Endothelial cell of umbilical vein (primary cell): ENCODE measurements at regions not wholly inside any gene's neighbourhood (a gene's known extent, or its start where the extent isn't known, plus 50 kb on each side); places are given as distances from the start of the nearest gene placed in this dataset.

Source experiments
- BruUV-seq: library from RNA; stranded (reverse); fragments of 400-500 nt; replicated peaks from 2 replicates; lab custom pipeline; 2021; lab: Mats Ljungman, UMichigan
- CTCF ChIA-PET: fragments of 300-600, 350-600 bp; sonication (Branson Sonifier 250); formaldehyde crosslinking; loops from one replicate; lab custom pipeline; 2021; ENCODE audit warnings: antibody characterized with exemption, inconsistent platforms; lab: Charles Lee
- POLR2A ChIA-PET: fragments of 300-600, 350-600 bp; sonication (Branson Sonifier 250); formaldehyde crosslinking; loops from one replicate; lab custom pipeline; 2021; ENCODE audit warnings: antibody characterized with exemption, inconsistent platforms; lab: Charles Lee
- DNase-seq: peaks from one replicate; pipeline ENCODE4 v3.0.0-alpha.2; 2011; ENCODE audit warnings: low read depth, low spot score
- FAIRE-seq: peaks from 2 replicates; lab custom pipeline; 2011; peaks lifted over from hg19 to GRCh38; lab: Jason Lieb, UNC
- H2AFZ ChIP-seq: 2 replicates; pipeline ENCODE4 v1.6.0; 2012; ENCODE audit warnings: low read depth, low read length, control low read depth, inconsistent platforms
- H3K27ac ChIP-seq: 2 replicates; pipeline ENCODE4 v1.5.1; 2011; ENCODE audit warnings: low read depth, mild to moderate bottlenecking, control low read depth, low read length, moderate library complexity; ENCODE audit not compliant: insufficient read depth
- H3K27me3 ChIP-seq, 2 experiments: 2 replicates each; pipeline versions ENCODE4 v1.6.0 to v1.6.1; 2011; ENCODE audit warnings: low read length in 2 of 2, mixed read lengths in 1 of 2; ENCODE audit not compliant: control insufficient read depth in 2 of 2, insufficient read depth in 2 of 2
- H3K36me3 ChIP-seq, 2 experiments: 2 replicates in 1 of 2; 3 replicates in 1 of 2; pipeline ENCODE4 v1.5.1; 2011; ENCODE audit warnings: low read length in 2 of 2, mild to moderate bottlenecking in 1 of 2, moderate library complexity in 1 of 2; ENCODE audit not compliant: control insufficient read depth in 2 of 2, insufficient read depth in 2 of 2; ENCODE audit errors: extremely low read depth in 1 of 2
- H3K4me1 ChIP-seq: 3 replicates; pipeline ENCODE4 v1.5.1; 2011; ENCODE audit warnings: mild to moderate bottlenecking, low read length; ENCODE audit not compliant: control insufficient read depth, insufficient read depth; ENCODE audit errors: extremely low read depth
- H3K4me2 ChIP-seq: 2 replicates; pipeline ENCODE4 v1.6.1; 2011; ENCODE audit warnings: low read length, control low read depth, mixed read lengths; ENCODE audit not compliant: insufficient read depth
- H3K4me3 ChIP-seq, 3 experiments: fragments of 200-600 bp in 1 of 3; sonication (generic), shearing (Covaris generic) in 1 of 3; replicated peaks in 1 of 3; 2 replicates each; pipeline ENCODE4 v1.5.1; 2011 to 2016; ENCODE audit warnings: control low read depth in 3 of 3, low read length in 3 of 3, mild to moderate bottlenecking in 2 of 3, inconsistent platforms in 1 of 3, low read depth in 1 of 3, moderate library complexity in 1 of 3; ENCODE audit not compliant: insufficient read depth in 1 of 3
- H3K79me2 ChIP-seq: 2 replicates; pipeline ENCODE4 v1.6.0; 2012; ENCODE audit warnings: low read length, inconsistent platforms; ENCODE audit not compliant: control insufficient read depth, insufficient read depth
- H3K9ac ChIP-seq: replicated peaks from 2 replicates; pipeline ENCODE3; 2011; ENCODE audit warnings: low read length, control low read depth; ENCODE audit not compliant: insufficient read depth; ENCODE audit errors: extremely low read depth
- H3K9me1 ChIP-seq: replicated peaks from 3 replicates; pipeline ENCODE4 v1.6.0; 2011; ENCODE audit warnings: mild to moderate bottlenecking, low read length; ENCODE audit not compliant: control insufficient read depth, insufficient read depth; ENCODE audit errors: extremely low read depth
- H3K9me3 ChIP-seq: replicated peaks from 2 replicates; pipeline ENCODE4 v1.5.1; 2012; ENCODE audit warnings: low read length, inconsistent platforms; ENCODE audit not compliant: control insufficient read depth, insufficient read depth
- H4K20me1 ChIP-seq: replicated peaks from 2 replicates; pipeline ENCODE3; 2011; ENCODE audit warnings: mild to moderate bottlenecking, low read length; ENCODE audit not compliant: control insufficient read depth, insufficient read depth; ENCODE audit errors: extremely low read depth
- EZH2 ChIP-seq: IDR thresholded peaks from 2 replicates; pipeline ENCODE4 v1.6.1; 2012; ENCODE audit warnings: borderline replicate concordance, low read depth, mild to moderate bottlenecking, moderate library complexity, low read length, inconsistent platforms; ENCODE audit not compliant: severe bottlenecking
- FOS ChIP-seq: IDR thresholded peaks from 2 replicates; pipeline ENCODE4 v1.6.1; 2011; ENCODE audit warnings: mild to moderate bottlenecking, low read length, moderate library complexity, borderline replicate concordance; ENCODE audit not compliant: insufficient read depth
- GATA2 ChIP-seq: IDR thresholded peaks from 2 replicates; pipeline ENCODE4 v1.7.0; 2011; ENCODE audit warnings: low read depth, mild to moderate bottlenecking, moderate library complexity, mixed read lengths, low read length; ENCODE audit not compliant: insufficient read length, insufficient read depth
- JUN ChIP-seq: IDR thresholded peaks from 2 replicates; pipeline ENCODE4 v1.6.1; 2011; ENCODE audit warnings: borderline replicate concordance, low read depth; ENCODE audit not compliant: insufficient read length, insufficient read depth
- MYC ChIP-seq: IDR thresholded peaks from one replicate; pipeline ENCODE4 v1.6.1; 2011; ENCODE audit warnings: mild to moderate bottlenecking, low read depth, low read length
- POLR2A ChIP-seq: IDR thresholded peaks from 2 replicates; pipeline ENCODE4 v1.6.1; 2012; ENCODE audit warnings: low read depth, mild to moderate bottlenecking, control low read depth, low read length
- POLR2AphosphoS5 ChIP-seq: IDR thresholded peaks from 2 replicates; pipeline ENCODE4 v1.6.1; 2012; ENCODE audit warnings: low read depth, mild to moderate bottlenecking, control low read depth, low read length, moderate library complexity; ENCODE audit not compliant: insufficient read depth
- dilution Hi-C: fragments of 300-500 bp; cut with MboI; formaldehyde crosslinking; loops from one replicate; pipeline ENCODE4 v1.15.0; 2019; ENCODE audit warnings: low sequenced_read_pairs; ENCODE audit not compliant: extremely low pct_ligation_motif_present
- intact Hi-C: fragments of 100-400 bp; cut with micrococcal nuclease; formaldehyde crosslinking; loops from one replicate; pipeline ENCODE4 v1.10.0; 2022
- TF ChIP-seq, protein P1 (sequence below): IDR thresholded peaks from 2 replicates; pipeline ENCODE4 v1.6.1; 2011; ENCODE audit not compliant: insufficient read depth, insufficient read length
- TF ChIP-seq, protein P2 (sequence below), 2 donors: IDR thresholded peaks; 1 replicate in 1 of 2; 2 replicates in 1 of 2; pipeline ENCODE4 v1.5.1; 2011; ENCODE audit warnings: low read length in 2 of 2, mild to moderate bottlenecking in 2 of 2, moderate library complexity in 2 of 2, control low read depth in 1 of 2, inconsistent platforms in 1 of 2, low read depth in 1 of 2; ENCODE audit not compliant: insufficient read depth in 1 of 2; ENCODE audit errors: extremely low read depth in 1 of 2

DNA sequence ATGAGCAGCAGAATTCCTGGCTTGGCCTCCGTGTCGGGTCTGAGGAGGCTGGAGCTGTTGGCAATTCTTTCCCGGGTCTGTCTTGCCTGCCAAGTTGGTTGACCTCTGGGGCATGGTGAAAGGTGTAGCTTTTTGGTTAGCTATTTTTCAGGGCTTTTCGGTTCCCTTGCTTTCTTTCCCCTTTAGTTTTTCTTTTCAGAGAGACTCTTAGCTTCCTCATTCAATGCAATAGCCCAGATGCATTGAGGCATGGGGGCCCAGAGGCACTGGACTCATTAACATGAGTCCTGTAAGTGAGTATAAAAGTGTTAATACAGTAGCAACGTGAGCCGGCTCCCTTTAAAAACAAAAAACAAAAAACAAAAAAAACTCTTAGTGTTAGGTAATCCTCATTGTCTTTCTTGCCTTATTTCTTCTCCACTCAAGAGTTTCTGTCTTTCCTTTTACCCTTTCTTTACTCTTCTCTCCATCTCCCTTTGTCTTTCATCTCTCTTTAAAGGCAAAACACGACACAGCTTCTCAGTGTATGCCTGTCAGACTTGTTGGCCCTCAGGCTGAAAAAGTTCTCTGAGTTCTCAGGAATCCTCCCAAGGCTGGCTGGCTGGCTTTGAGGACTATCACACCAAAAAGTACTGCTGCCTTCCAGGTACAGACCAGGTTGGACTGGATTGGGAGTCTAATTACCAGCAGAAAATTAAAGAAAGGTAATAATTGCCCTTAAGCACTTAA lies 289.9 kb upstream of the TUT7 start:
- no peak for FAIRE-seq
- Histone ChIP-seq H3K9ac (no peak overlapping the region), H3K4me1 (no peaks in the 10 kb centered on the region), H3K79me2 (no peaks in the 10 kb centered on the region), H3K9me3 (no peaks in the 10 kb centered on the region), H3K9me1 (no peaks in the 10 kb centered on the region), H3K27ac (no peak overlapping the region), H3K4me2 (no peak overlapping the region), H3K36me3 (no peaks in the 10 kb centered on the region), H4K20me1 (no peaks in the 10 kb centered on the region), H2AFZ (no peak overlapping the region), H3K27me3 (no peaks in the 10 kb centered on the region), H3K4me3 (no peak overlapping the region)
- no peak for DNase-seq
- intact Hi-C loops (no loop called here), dilution Hi-C loops (no loop called here)
- CTCF ChIA-PET = no interaction called here
- TF ChIP-seq JUN (no peak), EZH2 (no peak), POLR2A (no peak), MYC (no peak), POLR2AphosphoS5 (no peak), FOS (no peak)
- TF ChIP-seq, protein P1, sequence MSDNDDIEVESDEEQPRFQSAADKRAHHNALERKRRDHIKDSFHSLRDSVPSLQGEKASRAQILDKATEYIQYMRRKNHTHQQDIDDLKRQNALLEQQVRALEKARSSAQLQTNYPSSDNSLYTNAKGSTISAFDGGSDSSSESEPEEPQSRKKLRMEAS = no peak
- POLR2A ChIA-PET = no interaction called here
- BruUV-seq = no TSS peak

DNA sequence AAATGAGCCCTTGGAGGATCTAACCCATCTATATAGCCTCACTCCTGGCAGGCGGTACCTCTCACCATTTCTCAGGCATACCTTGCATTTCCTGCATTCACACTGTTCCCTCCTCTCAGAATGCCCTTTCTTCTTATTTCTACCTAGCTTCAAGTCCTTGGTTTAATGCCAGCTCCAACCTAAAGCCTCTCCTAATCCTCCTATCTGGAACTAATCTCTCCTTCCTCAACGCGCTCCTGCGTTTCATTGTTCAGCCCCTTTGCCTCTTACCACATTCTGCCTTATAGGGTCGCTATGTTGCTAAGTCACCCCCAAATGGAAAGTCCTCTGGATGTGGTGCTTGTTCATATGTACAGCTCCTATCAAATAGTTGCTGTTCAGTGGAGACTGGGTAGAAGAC lies 288.5 kb upstream of the TUT7 start:
- no peak overlapping the region for H3K27ac ChIP-seq
- no peaks in the 10 kb centered on the region for H3K27me3 ChIP-seq
- no peak overlapping the region for H2AFZ ChIP-seq
- no peak overlapping the region for H3K4me2 ChIP-seq
- FAIRE-seq (no peak), DNase-seq (no peak)
- H3K4me1 ChIP-seq = no peaks in the 10 kb centered on the region
- no peak overlapping the region for H3K9ac ChIP-seq
- H3K36me3 ChIP-seq = no peaks in the 10 kb centered on the region
- BruUV-seq = no TSS peak
- dilution Hi-C loops (no loop called here), intact Hi-C loops (no loop called here)
- no peak for TF ChIP-seq GATA2
- no peak for TF ChIP-seq MYC
- TF ChIP-seq, protein P2, sequence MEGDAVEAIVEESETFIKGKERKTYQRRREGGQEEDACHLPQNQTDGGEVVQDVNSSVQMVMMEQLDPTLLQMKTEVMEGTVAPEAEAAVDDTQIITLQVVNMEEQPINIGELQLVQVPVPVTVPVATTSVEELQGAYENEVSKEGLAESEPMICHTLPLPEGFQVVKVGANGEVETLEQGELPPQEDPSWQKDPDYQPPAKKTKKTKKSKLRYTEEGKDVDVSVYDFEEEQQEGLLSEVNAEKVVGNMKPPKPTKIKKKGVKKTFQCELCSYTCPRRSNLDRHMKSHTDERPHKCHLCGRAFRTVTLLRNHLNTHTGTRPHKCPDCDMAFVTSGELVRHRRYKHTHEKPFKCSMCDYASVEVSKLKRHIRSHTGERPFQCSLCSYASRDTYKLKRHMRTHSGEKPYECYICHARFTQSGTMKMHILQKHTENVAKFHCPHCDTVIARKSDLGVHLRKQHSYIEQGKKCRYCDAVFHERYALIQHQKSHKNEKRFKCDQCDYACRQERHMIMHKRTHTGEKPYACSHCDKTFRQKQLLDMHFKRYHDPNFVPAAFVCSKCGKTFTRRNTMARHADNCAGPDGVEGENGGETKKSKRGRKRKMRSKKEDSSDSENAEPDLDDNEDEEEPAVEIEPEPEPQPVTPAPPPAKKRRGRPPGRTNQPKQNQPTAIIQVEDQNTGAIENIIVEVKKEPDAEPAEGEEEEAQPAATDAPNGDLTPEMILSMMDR (IDR thresholded peaks at IDR 0.05; ENCODE audit: extremely low read depth in 1 of 2, insufficient read depth in 1 of 2, low read depth in 1 of 2, low read length in 2 of 2) = no peak
- no peak for TF ChIP-seq FOS
- no peak for TF ChIP-seq POLR2AphosphoS5
- no peak for TF ChIP-seq JUN
- TF ChIP-seq, protein P1 = no peak
- no peak for TF ChIP-seq POLR2A
- no peak for TF ChIP-seq EZH2
- no peaks in the 10 kb centered on the region for H4K20me1 ChIP-seq
- ChIA-PET POLR2A (no interaction called here), CTCF (no interaction called here)
- no peaks in the 10 kb centered on the region for H3K9me3 ChIP-seq
- H3K9me1 ChIP-seq = no peaks in the 10 kb centered on the region
- H3K79me2 ChIP-seq = no peaks in the 10 kb centered on the region
- H3K4me3 ChIP-seq = no peak overlapping the region
